ENCODE measurements at regions not wholly inside any gene's neighbourhood (a gene's known extent, or its start where the extent isn't known, plus 50 kb on each side); places are given as distances from the start of the nearest gene placed in this dataset.
A peak's percentile ranks its signal among the peaks of the same experiment; 100 is the strongest.

- no peak overlapping the region for H3K4me3 Mint-ChIP-seq
- H3K27me3 Mint-ChIP-seq, result no peaks in the 10 kb centered on the region
- Histone ChIP-seq H3K4me3 (ENCODE audit: low read length) (no peak overlapping the region), H3K27ac (ENCODE audit: low read depth, low read length) (no peak overlapping the region), H3K9me3 (ENCODE audit: low read length) (no peaks in the 10 kb centered on the region), H3K27me3 (ENCODE audit: insufficient read depth, low read length, poor library complexity, severe bottlenecking) (no peaks in the 10 kb centered on the region), H3K4me1 (ENCODE audit: insufficient read depth, low read length) (no peaks in the 10 kb centered on the region), H3K36me3 (ENCODE audit: insufficient read depth, low read length) (no peaks in the 10 kb centered on the region)
- H3K36me3 Mint-ChIP-seq, result no peaks in the 10 kb centered on the region
- POLR2A ChIA-PET, result no interaction called here
- no peak overlapping the region for H3K27ac Mint-ChIP-seq
- H3K9me3 Mint-ChIP-seq, result peaks cover 2 to 23% (median 7%) of the 10 kb centered on the region in 5 donors
- no peaks in the 10 kb centered on the region for H3K4me1 Mint-ChIP-seq
- CTCF ChIA-PET, result no interaction called here
- DNase-seq, result no peak
These were observed 164.9 kb upstream of the SPOCK3 start for GRCh38 chr4:167399201-167399600.

- no peak overlapping the region for H3K27ac ChIP-seq (ENCODE audit: low read depth, low read length)
- POLR2A ChIA-PET, result no interaction called here
- Mint-ChIP-seq H3K27ac (no peak overlapping the region), H3K36me3 (no peaks in the 10 kb centered on the region), H3K4me3 (no peak overlapping the region), H3K9me3 (peaks cover 0 to 15% (median 3%) of the 10 kb centered on the region in 5 donors), H3K27me3 (no peaks in the 10 kb centered on the region), H3K4me1 (no peaks in the 10 kb centered on the region)
- no peaks in the 10 kb centered on the region for H3K27me3 ChIP-seq (ENCODE audit: insufficient read depth, low read length, poor library complexity, severe bottlenecking)
- no peaks in the 10 kb centered on the region for H3K9me3 ChIP-seq (ENCODE audit: low read length)
- no peaks in the 10 kb centered on the region for H3K36me3 ChIP-seq (ENCODE audit: insufficient read depth, low read length)
- H3K4me1 ChIP-seq (ENCODE audit: insufficient read depth, low read length), result no peaks in the 10 kb centered on the region
- no peak overlapping the region for H3K4me3 ChIP-seq (ENCODE audit: low read length)
- DNase-seq, result no peak
- CTCF ChIA-PET, result no interaction called here
These were observed 171.9 kb upstream of the SPOCK3 start for GRCh38 chr4:167406181-167406580.

- no peak for DNase-seq
- H3K27ac Mint-ChIP-seq, result no peak overlapping the region
- H3K27me3 Mint-ChIP-seq, result peaks cover 0 to 1% of the 10 kb centered on the region in 2 donors
- no peak overlapping the region for H3K4me3 Mint-ChIP-seq
- H3K27me3 ChIP-seq (ENCODE audit: insufficient read depth, low read length, poor library complexity, severe bottlenecking), result no peaks in the 10 kb centered on the region
- H3K4me3 ChIP-seq (ENCODE audit: low read length), result no peak overlapping the region
- no peaks in the 10 kb centered on the region for H3K36me3 Mint-ChIP-seq
- H3K27ac ChIP-seq (ENCODE audit: low read depth, low read length), result no peak overlapping the region
- CTCF ChIA-PET, result no interaction called here
- H3K4me1 Mint-ChIP-seq, result no peaks in the 10 kb centered on the region
- no peaks in the 10 kb centered on the region for H3K4me1 ChIP-seq (ENCODE audit: insufficient read depth, low read length)
- POLR2A ChIA-PET, result no interaction called here
- H3K9me3 ChIP-seq (ENCODE audit: low read length), result no peaks in the 10 kb centered on the region
- H3K9me3 Mint-ChIP-seq, result peaks cover 2 to 9% (median 4%) of the 10 kb centered on the region in 5 donors
- H3K36me3 ChIP-seq (ENCODE audit: insufficient read depth, low read length), result no peaks in the 10 kb centered on the region
These were observed 181.2 kb upstream of the SPOCK3 start for GRCh38 chr4:167415461-167415860.

GRCh38 chr4:167419468-167420140 is 185.3 kb upstream of the SPOCK3 start:
- H3K9me3 Mint-ChIP-seq, result peaks cover 2 to 7% (median 3%) of the 10 kb centered on the region in 5 donors
- Histone ChIP-seq H3K27ac (ENCODE audit: low read depth, low read length) (no peak overlapping the region), H3K4me1 (ENCODE audit: insufficient read depth, low read length) (no peaks in the 10 kb centered on the region), H3K4me3 (ENCODE audit: low read length) (no peak overlapping the region), H3K36me3 (ENCODE audit: insufficient read depth, low read length) (no peaks in the 10 kb centered on the region), H3K27me3 (ENCODE audit: insufficient read depth, low read length, poor library complexity, severe bottlenecking) (no peaks in the 10 kb centered on the region), H3K9me3 (ENCODE audit: low read length) (no peaks in the 10 kb centered on the region)
- H3K27me3 Mint-ChIP-seq, result peaks cover 0 to 1% of the 10 kb centered on the region in 2 donors
- CTCF ChIA-PET, result no interaction called here
- DNase-seq, result no peak
- H3K27ac Mint-ChIP-seq, result no peak overlapping the region
- no peaks in the 10 kb centered on the region for H3K4me1 Mint-ChIP-seq
- H3K4me3 Mint-ChIP-seq, result no peak overlapping the region
- H3K36me3 Mint-ChIP-seq, result no peaks in the 10 kb centered on the region
- POLR2A ChIA-PET, result no interaction called here

- H3K27ac Mint-ChIP-seq, result no peak overlapping the region
- no peaks in the 10 kb centered on the region for H3K27me3 ChIP-seq (ENCODE audit: insufficient read depth, low read length, poor library complexity, severe bottlenecking)
- POLR2A ChIA-PET, result no interaction called here
- H3K27ac ChIP-seq (ENCODE audit: low read depth, low read length), result no peak overlapping the region
- no peaks in the 10 kb centered on the region for H3K4me1 ChIP-seq (ENCODE audit: insufficient read depth, low read length)
- no peaks in the 10 kb centered on the region for H3K36me3 Mint-ChIP-seq
- H3K27me3 Mint-ChIP-seq, result peaks cover 0 to 1% of the 10 kb centered on the region in 2 donors
- no peaks in the 10 kb centered on the region for H3K9me3 ChIP-seq (ENCODE audit: low read length)
- H3K9me3 Mint-ChIP-seq, result peaks cover 2 to 11% (median 7%) of the 10 kb centered on the region in 5 donors
- H3K4me1 Mint-ChIP-seq, result no peaks in the 10 kb centered on the region
- H3K4me3 Mint-ChIP-seq, result no peak overlapping the region
- DNase-seq, result no peak
- H3K4me3 ChIP-seq (ENCODE audit: low read length), result no peak overlapping the region
- H3K36me3 ChIP-seq (ENCODE audit: insufficient read depth, low read length), result no peaks in the 10 kb centered on the region
- CTCF ChIA-PET, result no interaction called here
These were observed 186.9 kb upstream of the SPOCK3 start for GRCh38 chr4:167421201-167421600.

GRCh38 chr4:167424341-167425256 is 190.3 kb upstream of the SPOCK3 start:
- Histone ChIP-seq H3K27ac (ENCODE audit: low read depth, low read length) (no peak overlapping the region), H3K27me3 (ENCODE audit: insufficient read depth, low read length, poor library complexity, severe bottlenecking) (no peaks in the 10 kb centered on the region), H3K4me3 (ENCODE audit: low read length) (no peak overlapping the region), H3K36me3 (ENCODE audit: insufficient read depth, low read length) (no peaks in the 10 kb centered on the region), H3K9me3 (ENCODE audit: low read length) (no peaks in the 10 kb centered on the region), H3K4me1 (ENCODE audit: insufficient read depth, low read length) (no peaks in the 10 kb centered on the region)
- Mint-ChIP-seq H3K4me1 (no peaks in the 10 kb centered on the region), H3K36me3 (no peaks in the 10 kb centered on the region), H3K4me3 (no peak overlapping the region), H3K9me3 (peaks cover 0 to 13% (median 8%) of the 10 kb centered on the region in 5 donors), H3K27me3 (no peaks in the 10 kb centered on the region), H3K27ac (peak overlapping the region in 1 of 8 donors; percentile 60)
- DNase-seq, result no peak
- CTCF ChIA-PET, result no interaction called here
- POLR2A ChIA-PET, result no interaction called here

GRCh38 chr4:167428156-167428555 is 193.9 kb upstream of the SPOCK3 start:
- POLR2A ChIA-PET, result no interaction called here
- H3K4me3 Mint-ChIP-seq, result no peak overlapping the region
- H3K27me3 Mint-ChIP-seq, result no peaks in the 10 kb centered on the region
- no peak overlapping the region for H3K27ac ChIP-seq (ENCODE audit: low read depth, low read length)
- DNase-seq, result no peak
- H3K4me1 Mint-ChIP-seq, result no peaks in the 10 kb centered on the region
- no peak overlapping the region for H3K27ac Mint-ChIP-seq
- no peak overlapping the region for H3K4me3 ChIP-seq (ENCODE audit: low read length)
- CTCF ChIA-PET, result no interaction called here
- no peaks in the 10 kb centered on the region for H3K9me3 ChIP-seq (ENCODE audit: low read length)
- H3K27me3 ChIP-seq (ENCODE audit: insufficient read depth, low read length, poor library complexity, severe bottlenecking), result no peaks in the 10 kb centered on the region
- H3K4me1 ChIP-seq (ENCODE audit: insufficient read depth, low read length), result no peaks in the 10 kb centered on the region
- no peaks in the 10 kb centered on the region for H3K36me3 Mint-ChIP-seq
- H3K9me3 Mint-ChIP-seq, result peaks cover 0 to 14% (median 10%) of the 10 kb centered on the region in 5 donors
- H3K36me3 ChIP-seq (ENCODE audit: insufficient read depth, low read length), result no peaks in the 10 kb centered on the region

- Mint-ChIP-seq H3K27ac (no peak overlapping the region), H3K4me1 (no peaks in the 10 kb centered on the region), H3K36me3 (no peaks in the 10 kb centered on the region), H3K9me3 (peaks cover 0 to 13% (median 10%) of the 10 kb centered on the region in 5 donors), H3K27me3 (peaks cover 0 to 2% of the 10 kb centered on the region in 2 donors), H3K4me3 (no peak overlapping the region)
- POLR2A ChIA-PET, result no interaction called here
- CTCF ChIA-PET, result no interaction called here
- H3K4me3 ChIP-seq (ENCODE audit: low read length), result no peak overlapping the region
- H3K4me1 ChIP-seq (ENCODE audit: insufficient read depth, low read length), result no peaks in the 10 kb centered on the region
- no peaks in the 10 kb centered on the region for H3K9me3 ChIP-seq (ENCODE audit: low read length)
- no peak overlapping the region for H3K27ac ChIP-seq (ENCODE audit: low read depth, low read length)
- no peaks in the 10 kb centered on the region for H3K36me3 ChIP-seq (ENCODE audit: insufficient read depth, low read length)
- no peaks in the 10 kb centered on the region for H3K27me3 ChIP-seq (ENCODE audit: insufficient read depth, low read length, poor library complexity, severe bottlenecking)
- no peak for DNase-seq
These were observed 197.1 kb upstream of the SPOCK3 start for GRCh38 chr4:167431371-167431770.
